ENCODE measurements at regions not wholly inside any gene's neighbourhood (a gene's known extent, or its start where the extent isn't known, plus 50 kb on each side); places are given as distances from the start of the nearest gene placed in this dataset.

- TF ChIP-seq CTCF (conservative IDR thresholded peaks at IDR 0.05) (no peak), EZH2 (IDR thresholded peaks at IDR 0.05; ENCODE audit: low read depth) (no peak)
Measured at GRCh38 chr4:125022855-125023501, 291.8 kb upstream of the FAT4 start.
